ENCODE measurements at regions not wholly inside any gene's neighbourhood (a gene's known extent, or its start where the extent isn't known, plus 50 kb on each side); places are given as distances from the start of the nearest gene placed in this dataset.

DNA sequence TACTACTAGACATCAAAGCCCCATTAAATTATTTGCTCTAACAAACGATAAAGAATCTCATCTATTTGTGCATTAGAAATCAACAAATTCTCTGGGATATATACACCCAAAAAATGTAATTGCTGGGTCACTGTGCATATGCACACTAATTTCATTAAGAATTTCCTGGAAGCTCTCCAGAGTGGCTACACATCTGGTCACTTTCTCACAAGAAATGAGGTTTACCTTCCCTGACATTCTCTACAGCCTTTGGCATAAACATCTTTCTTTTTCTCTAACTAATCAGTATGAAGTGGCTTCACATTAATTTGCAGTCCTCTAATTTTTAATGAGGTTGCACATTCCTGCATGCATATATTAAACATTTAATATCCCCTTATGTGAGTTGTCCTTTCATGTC, 150.8 kb upstream of the ANO5 start:
- no peak overlapping the region for H3K4me3 ChIP-seq (ENCODE audit: low read depth, low read length)
- in situ Hi-C loops (cut with HindIII; ENCODE audit: low sequenced_read_pairs) = no loop called here
- TF ChIP-seq, protein P1, sequence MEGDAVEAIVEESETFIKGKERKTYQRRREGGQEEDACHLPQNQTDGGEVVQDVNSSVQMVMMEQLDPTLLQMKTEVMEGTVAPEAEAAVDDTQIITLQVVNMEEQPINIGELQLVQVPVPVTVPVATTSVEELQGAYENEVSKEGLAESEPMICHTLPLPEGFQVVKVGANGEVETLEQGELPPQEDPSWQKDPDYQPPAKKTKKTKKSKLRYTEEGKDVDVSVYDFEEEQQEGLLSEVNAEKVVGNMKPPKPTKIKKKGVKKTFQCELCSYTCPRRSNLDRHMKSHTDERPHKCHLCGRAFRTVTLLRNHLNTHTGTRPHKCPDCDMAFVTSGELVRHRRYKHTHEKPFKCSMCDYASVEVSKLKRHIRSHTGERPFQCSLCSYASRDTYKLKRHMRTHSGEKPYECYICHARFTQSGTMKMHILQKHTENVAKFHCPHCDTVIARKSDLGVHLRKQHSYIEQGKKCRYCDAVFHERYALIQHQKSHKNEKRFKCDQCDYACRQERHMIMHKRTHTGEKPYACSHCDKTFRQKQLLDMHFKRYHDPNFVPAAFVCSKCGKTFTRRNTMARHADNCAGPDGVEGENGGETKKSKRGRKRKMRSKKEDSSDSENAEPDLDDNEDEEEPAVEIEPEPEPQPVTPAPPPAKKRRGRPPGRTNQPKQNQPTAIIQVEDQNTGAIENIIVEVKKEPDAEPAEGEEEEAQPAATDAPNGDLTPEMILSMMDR (IDR thresholded peaks at IDR 0.05; ENCODE audit: low read depth, low read length, missing control alignments) = no peak
- DNase-seq (ENCODE audit: low read depth) = no peak

DNA sequence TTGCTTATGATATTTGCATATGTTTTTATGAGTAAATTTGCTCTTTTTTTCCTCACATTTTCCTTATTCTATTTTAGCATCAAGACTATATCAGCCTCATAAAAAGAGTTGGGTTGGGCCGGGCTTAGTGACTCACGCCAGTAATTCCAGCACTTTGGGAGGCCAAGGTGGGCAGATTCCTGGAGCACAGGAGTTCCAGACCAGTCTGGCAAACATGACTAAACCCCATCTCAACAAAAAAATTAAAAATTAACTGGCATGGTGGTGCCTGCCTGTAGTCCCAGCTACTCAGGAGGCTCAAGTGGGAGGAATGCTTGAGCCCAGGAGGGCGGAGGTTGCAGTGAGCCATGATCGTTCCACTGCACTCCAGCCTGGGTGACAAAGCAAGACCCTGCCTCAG, 148.8 kb upstream of the ANO5 start:
- no peak overlapping the region for H3K4me3 ChIP-seq (ENCODE audit: low read depth, low read length)
- TF ChIP-seq, protein P1 (IDR thresholded peaks at IDR 0.05; ENCODE audit: low read depth, low read length, missing control alignments) = no peak
- DNase-seq (ENCODE audit: low read depth) = no peak
- in situ Hi-C loops (cut with HindIII; ENCODE audit: low sequenced_read_pairs) = no loop called here

DNA sequence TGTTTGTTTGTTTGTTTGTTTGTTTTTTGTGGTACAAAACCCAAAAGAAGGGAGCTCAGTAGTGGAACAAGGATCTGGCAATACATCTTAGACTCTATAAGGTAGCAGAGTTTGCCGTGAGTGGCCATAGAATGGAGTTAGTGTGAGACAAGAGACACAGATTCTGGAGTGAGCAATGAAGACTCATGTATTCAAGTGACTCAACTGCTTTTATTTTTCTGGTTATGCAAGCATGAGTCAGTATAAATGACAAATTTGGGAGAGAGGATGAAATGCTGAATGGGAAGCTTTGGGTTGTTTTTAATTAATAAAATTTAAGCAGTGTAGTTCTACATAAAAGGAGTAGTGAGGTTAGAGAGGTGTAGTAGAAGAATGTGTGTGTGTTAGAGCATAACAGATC, 143.6 kb upstream of the ANO5 start:
- in situ Hi-C loops (cut with HindIII; ENCODE audit: low sequenced_read_pairs) = no loop called here

DNA sequence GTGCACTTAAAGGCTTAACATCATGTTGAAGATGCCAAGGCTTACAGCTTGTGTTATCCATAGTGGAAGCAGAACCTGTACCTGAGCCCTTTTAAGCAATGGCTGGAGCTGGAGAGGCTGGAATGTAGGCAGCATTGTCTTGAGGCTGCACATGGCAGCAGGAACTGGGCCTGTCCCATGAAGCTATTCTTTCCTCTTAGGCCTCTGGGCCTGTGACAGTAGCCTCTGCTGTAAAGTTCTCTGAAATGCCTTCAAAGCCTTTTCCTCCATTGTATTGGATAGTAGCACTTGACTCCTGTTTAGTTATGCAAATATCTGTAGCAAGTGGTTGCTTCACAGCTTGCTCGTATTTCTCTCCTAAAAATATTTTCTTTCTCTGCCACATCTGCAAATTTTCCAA, 127.4 kb upstream of the ANO5 start:
- H3K4me3 ChIP-seq (ENCODE audit: low read depth, low read length) = no peak overlapping the region
- in situ Hi-C loops (cut with HindIII; ENCODE audit: low sequenced_read_pairs) = no loop called here
- TF ChIP-seq, protein P1 (IDR thresholded peaks at IDR 0.05; ENCODE audit: low read depth, low read length, missing control alignments) = no peak
- no peak for DNase-seq (ENCODE audit: low read depth)

More for the DNA sequence above, 143.6 kb upstream of the ANO5 start:
- no peak overlapping the region for H3K4me3 ChIP-seq (ENCODE audit: low read depth, low read length)
- TF ChIP-seq, protein P1 (IDR thresholded peaks at IDR 0.05; ENCODE audit: low read depth, low read length, missing control alignments) = no peak
- DNase-seq (ENCODE audit: low read depth) = no peak

DNA sequence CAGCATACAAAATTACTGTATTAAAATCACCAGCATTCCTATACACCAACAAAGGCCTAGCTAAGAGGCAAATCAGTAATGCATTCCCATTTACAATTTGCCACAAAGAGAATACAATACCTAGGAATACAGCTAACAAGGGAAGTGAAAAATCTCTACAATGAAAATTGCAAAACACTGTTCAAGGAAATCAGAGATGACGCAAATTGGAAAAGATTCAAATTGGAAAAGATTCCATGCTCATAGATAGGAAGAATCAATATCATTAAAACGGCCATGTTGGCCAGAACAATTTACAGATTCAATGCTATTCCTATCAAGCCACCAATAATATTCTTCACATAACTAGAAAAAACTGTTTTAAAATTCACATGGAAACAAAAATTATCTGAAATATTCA, 123.0 kb upstream of the ANO5 start:
- H3K4me3 ChIP-seq (ENCODE audit: low read depth, low read length) = no peak overlapping the region
- in situ Hi-C loops (cut with HindIII; ENCODE audit: low sequenced_read_pairs) = no loop called here
- TF ChIP-seq, protein P1 (IDR thresholded peaks at IDR 0.05; ENCODE audit: low read depth, low read length, missing control alignments) = no peak
- DNase-seq (ENCODE audit: low read depth) = no peak

DNA sequence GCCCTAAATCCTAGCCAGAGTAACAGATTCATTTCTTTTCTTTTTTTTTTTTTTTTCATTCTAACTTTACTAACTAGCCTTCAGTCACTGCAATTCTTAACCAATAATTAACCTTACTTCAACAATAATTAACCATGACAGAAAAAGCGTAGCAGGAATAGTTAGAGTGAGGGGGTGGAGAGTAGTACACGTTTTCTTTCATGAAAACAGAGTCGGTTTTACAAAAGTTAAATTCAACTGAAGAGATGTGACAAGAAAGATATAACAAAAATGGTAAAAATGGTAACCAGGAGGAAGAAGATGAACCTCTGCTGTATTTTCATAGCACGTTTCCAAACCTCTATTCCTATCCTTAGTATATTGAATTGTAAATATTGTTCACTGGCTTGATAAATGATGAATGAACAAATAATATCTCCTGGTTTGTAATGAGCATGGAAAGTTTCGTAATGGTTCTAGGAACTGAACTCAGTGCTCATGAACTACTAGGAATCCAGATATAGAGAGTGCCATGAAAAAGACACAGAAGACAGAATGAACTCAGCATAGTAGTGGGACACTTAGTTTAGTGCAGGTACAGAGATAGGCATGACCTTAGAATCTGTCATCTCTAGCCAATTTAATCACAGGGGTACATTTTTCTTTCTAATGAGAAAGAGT, 116.5 kb upstream of the ANO5 start:
- TF ChIP-seq, protein P1 (IDR thresholded peaks at IDR 0.05; ENCODE audit: low read depth, low read length, missing control alignments) = no peak
- no peak overlapping the region for H3K4me3 ChIP-seq (ENCODE audit: low read depth, low read length)
- in situ Hi-C loops (cut with HindIII; ENCODE audit: low sequenced_read_pairs) = no loop called here
- DNase-seq (ENCODE audit: low read depth) = no peak

All from astrocyte of the cerebellum (primary cell).